ENCODE measurements at regions not wholly inside any gene's neighbourhood (a gene's known extent, or its start where the extent isn't known, plus 50 kb on each side); places are given as distances from the start of the nearest gene placed in this dataset.

- Histone ChIP-seq H2BK120ac (ENCODE audit: low read depth, low read length, poor library complexity, severe bottlenecking) (no peak overlapping the region), H3K9ac (ENCODE audit: extremely low read depth, insufficient read length, low read length) (no peak overlapping the region), H3K79me1 (ENCODE audit: insufficient read depth, low read depth, low read length, poor library complexity, severe bottlenecking) (no peaks in the 10 kb centered on the region), H3K27ac (ENCODE audit: insufficient read length, low read depth, low read length) (no peak overlapping the region), H3K18ac (ENCODE audit: insufficient read length, low read depth, low read length) (no peak overlapping the region), H2AFZ (ENCODE audit: low read length) (no peak overlapping the region), H3K27me3 (ENCODE audit: insufficient read depth, low read length) (no peaks in the 10 kb centered on the region), H3K9me3 (ENCODE audit: control insufficient read depth, low read depth, low read length) (no peaks in the 10 kb centered on the region), H3K4me2 (ENCODE audit: insufficient read depth, insufficient read length, low read length) (no peak overlapping the region), H4K8ac (replicated peaks; ENCODE audit: insufficient read length, low read depth, low read length) (no peak overlapping the region), H3T11ph (ENCODE audit: low read length) (no peak overlapping the region), H3K23me2 (ENCODE audit: insufficient read length, low read depth, low read length, poor library complexity, severe bottlenecking) (no peaks in the 10 kb centered on the region), H3K14ac (ENCODE audit: insufficient read depth, low read length) (no peak overlapping the region), H3K4ac (ENCODE audit: low read depth, low read length) (no peak overlapping the region), H2BK5ac (ENCODE audit: insufficient read length, low read length) (no peak overlapping the region), H4K20me1 (ENCODE audit: control insufficient read depth, insufficient read depth, insufficient read length) (no peaks in the 10 kb centered on the region), H2BK20ac (ENCODE audit: low read depth, low read length, poor library complexity, severe bottlenecking) (no peak overlapping the region), H4K91ac (ENCODE audit: insufficient read length, low read depth, low read length) (no peak overlapping the region), H4K5ac (ENCODE audit: insufficient read length, low read depth, low read length) (no peak overlapping the region), H3K79me2 (ENCODE audit: insufficient read depth, low read length) (no peaks in the 10 kb centered on the region), H3K4me1 (ENCODE audit: insufficient read depth, low read length) (no peaks in the 10 kb centered on the region), H2BK15ac (ENCODE audit: low read depth, low read length) (no peak overlapping the region), H2BK12ac (ENCODE audit: insufficient read length, low read depth, low read length) (no peak overlapping the region), H3K56ac (ENCODE audit: insufficient read length, low read depth, low read length) (no peak overlapping the region), H2AK5ac (ENCODE audit: insufficient read length, low read length) (no peak overlapping the region), H3K23ac (ENCODE audit: insufficient read length, low read depth, low read length) (no peak overlapping the region)
- Mint-ChIP-seq H3K36me3 (ENCODE audit: insufficient read depth in 1 of 3, low read depth in 3 of 3) (no peaks in the 10 kb centered on the region), H3K27ac (no peak overlapping the region), H3K4me3 (no peak overlapping the region), H3K27me3 (ENCODE audit: low read depth) (no peaks in the 10 kb centered on the region), H3K9me3 (no peaks in the 10 kb centered on the region), H3K4me1 (no peaks in the 10 kb centered on the region)
- DNase-seq = no peak
- TF ChIP-seq CTCF (conservative IDR thresholded peaks at IDR 0.05) = no peak
These were observed 490.9 kb downstream of the FBXO15 start for GRCh38 chr18:73656691-73657090.

Measured in H9 (cell line).